HG03342 (cell line): ENCODE measurements at regions not wholly inside any gene's neighbourhood (a gene's known extent, or its start where the extent isn't known, plus 50 kb on each side); places are given as distances from the start of the nearest gene placed in this dataset.
A peak's percentile ranks its signal among the peaks of the same experiment; 100 is the strongest.

Source experiments
- ATAC-seq: cut with Tn5 transposase; IDR thresholded peaks from one replicate; pipeline ENCODE4 v1.9.1; 2021; ENCODE audit warnings: mild to moderate bottlenecking, moderate library complexity; ENCODE audit not compliant: unreplicated experiment

DNA sequence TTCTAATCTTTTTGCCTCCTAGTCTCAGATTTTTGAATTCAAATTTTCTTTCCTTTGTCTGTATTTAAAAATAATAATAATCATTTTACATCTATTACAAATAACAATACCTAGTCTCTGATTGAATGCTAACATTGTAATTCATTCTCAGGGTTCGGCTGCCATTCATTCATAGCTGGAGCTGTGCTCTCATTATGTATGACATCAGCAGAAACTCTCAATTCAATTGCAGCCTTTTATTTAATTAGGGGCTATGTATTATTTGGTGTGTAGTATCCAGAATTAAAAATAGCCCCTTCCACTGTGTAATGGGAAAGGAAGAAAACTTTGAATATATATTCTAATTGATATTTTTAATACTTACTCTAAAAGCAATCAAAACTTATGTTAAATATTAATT is 270.4 kb upstream of the MDFIC2 start:
- no peak for ATAC-seq

DNA sequence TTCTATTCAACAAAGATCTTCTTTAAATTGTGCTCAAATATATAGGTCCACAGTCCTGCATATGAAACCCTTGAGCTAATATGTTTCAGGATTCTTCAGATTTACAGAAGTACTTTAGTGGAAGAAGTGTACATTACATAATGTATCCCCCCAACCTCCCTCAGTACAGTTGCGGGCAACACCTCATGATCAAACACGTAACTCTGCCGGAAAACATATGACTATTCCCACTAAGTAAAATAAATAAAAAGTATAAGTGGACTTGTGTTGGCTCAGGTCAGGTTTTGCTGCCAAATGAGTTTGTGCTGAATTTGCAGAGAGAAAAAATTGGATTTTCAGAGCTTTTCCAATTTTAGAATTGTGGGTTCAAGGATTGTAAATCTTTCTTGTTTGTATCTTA is 267.6 kb upstream of the MDFIC2 start:
- ATAC-seq = no peak

DNA sequence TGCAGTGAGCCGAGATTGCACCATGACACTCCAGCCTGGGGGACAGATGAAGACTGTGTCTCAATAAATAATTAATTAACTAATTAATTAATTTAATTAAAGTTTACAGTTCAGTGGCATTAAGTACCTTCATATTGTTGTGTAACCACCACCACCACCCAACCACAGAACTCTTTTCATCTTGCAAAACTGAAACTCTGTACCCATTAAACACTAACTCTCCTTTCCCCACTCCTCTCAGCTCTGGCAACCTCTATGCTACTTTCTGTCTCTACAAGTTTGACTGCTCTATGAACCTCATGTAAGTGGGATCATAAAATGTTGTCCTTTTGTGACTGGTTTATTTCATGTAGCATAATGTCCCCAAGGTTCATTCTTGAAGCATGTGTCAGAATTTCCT is 259.3 kb upstream of the MDFIC2 start:
- ATAC-seq = no peak

DNA sequence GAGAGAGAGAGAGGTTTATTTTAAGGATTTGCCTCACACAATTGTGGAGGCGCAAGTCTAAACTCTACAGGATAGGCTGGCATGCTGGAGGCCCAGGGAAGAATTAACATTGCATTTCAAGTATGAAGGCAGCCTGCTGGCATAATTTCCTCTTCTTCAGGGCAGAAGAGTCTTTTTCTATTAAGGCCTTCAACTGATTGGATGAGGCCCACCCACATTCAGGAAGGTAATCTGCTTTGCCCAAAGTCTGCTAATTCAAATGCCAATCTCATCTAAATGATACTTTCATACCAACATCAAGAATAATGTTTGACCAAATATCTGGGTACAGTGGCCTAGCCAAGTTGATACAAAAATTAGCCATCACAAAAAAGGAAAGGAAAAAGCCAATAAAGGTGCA is 258.1 kb upstream of the MDFIC2 start:
- ATAC-seq = no peak

DNA sequence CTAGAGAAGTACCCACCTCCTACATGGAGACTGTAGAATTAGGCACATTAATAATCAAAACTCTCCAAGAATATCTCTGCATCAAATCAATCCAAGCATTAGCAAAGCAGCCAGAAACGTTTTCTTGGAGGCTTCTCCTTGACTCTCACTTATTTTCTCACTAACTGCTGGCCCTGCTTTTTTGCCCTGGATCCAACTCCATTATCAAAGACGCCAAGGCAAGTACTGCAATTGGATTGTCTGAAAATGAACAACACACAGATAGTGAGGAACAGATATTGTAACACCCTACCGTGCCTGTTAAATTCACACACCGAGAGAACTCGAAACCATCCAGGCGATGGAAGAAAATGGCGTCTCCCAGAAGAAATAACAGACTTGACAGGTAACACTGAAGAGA is 256.2 kb upstream of the MDFIC2 start:
- no peak for ATAC-seq

DNA sequence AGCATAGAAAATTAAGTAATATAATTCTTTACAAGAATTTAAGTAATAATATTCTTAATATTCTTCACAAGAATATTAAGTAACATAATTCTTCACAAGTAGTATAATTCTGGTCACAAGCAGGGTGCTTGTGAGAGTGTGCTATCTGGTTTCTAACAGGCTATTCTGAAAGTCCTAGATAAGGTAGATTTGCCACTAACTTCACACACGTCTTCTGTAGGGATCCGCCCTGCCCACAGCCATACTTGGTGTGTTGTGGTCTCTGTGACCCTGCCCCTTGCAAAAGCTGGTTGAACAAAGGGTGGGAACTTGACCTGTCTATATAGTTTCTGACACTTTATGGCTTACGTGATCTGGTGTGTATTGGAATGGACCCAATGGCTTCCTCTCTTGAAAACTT is 253.4 kb upstream of the MDFIC2 start:
- ATAC-seq = no peak

DNA sequence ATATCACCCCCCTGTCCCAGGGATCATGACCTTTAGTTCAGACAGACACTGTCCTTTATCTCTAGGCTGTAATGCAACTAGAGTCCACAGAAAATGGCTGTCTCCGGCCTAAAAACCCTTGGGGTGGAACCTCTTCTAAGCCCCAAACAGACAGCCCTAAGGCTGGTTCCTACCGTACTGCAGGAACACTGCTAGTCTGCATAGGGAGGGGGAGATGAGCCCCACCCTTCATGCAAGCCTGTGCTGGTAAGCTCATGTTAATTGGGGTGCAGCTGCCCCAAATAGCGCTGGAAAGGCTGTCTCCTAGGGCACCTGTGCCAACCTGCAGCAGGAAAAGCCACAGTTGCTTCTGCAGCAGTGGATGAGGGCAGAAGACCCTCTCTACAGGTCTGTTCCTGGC is 252.1 kb upstream of the MDFIC2 start:
- ATAC-seq = no peak

DNA sequence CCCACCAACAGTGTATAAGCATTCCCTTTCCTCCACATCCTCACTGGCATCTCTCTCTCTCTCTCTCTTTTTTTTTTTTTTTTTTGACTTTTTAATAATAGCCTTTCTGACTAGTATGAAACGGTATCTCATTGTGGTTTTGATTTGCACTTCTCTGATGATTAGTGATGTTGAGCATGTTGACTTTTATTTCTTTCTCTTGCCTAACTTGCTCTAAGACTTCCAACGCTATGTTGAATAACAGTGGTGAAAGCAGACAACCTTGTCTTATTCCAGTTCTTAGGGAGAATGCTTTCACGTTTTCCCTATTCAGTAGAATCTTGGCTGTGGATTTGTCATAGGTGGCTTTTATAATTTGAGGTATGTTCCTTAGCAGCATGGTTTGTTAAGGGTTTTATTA is 249.4 kb upstream of the MDFIC2 start:
- ATAC-seq = no peak

DNA sequence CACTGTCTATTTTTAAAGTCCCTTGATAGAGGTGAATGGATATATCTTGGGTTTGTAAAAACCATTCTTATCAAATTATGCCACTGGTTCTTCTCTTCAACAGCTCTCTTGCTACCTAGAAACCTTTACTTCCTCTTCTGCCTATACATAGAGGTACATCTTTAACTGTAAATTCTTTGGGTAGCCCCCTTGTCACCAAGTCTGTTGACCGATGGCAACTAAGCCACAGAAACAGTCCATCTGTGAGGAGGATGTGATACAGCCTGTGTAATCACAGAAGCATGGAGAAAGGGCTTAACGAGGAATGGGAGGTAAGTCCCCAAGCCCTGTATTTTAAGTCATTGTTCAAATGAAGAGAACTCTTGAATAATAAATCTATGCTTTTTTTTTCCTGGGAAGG is 246.5 kb upstream of the MDFIC2 start:
- ATAC-seq = no peak

DNA sequence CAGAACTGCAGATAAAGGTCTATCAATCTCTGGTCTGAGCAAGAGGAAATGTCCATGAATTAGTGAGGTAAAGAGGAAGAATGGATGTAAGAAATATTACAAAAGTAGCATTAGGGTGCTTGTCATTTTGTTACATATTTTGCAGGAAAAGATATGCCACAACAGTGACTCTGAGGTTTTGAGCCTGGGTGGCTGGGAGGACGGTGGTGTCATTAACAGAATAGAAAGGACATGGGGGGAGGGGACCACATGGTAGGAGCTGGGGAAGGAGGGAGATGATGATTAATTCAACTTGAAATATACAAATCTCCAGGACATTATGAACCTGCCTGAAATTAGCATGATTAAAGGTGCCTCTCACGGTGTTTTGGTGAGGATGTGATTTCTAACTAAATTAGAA is 245.5 kb upstream of the MDFIC2 start:
- ATAC-seq = no peak

DNA sequence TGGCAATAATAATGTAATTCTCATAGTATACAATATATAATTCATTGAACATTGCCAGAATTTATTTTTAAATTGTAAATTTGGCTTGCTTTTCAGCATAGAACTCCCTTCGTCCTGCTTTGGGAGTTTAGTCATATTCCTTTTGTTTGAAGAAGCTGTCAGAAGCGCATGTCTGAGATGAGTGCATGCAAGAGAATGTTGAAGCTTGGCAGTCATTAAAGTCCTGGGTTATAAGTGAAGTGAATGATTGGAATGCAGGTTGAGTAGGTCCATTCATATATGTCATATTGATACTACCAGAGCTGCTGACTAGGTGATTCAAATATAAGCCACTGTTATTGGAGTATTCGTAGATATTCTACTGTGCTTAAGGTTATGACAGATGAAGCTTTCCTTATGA is 243.6 kb upstream of the MDFIC2 start:
- no peak for ATAC-seq

DNA sequence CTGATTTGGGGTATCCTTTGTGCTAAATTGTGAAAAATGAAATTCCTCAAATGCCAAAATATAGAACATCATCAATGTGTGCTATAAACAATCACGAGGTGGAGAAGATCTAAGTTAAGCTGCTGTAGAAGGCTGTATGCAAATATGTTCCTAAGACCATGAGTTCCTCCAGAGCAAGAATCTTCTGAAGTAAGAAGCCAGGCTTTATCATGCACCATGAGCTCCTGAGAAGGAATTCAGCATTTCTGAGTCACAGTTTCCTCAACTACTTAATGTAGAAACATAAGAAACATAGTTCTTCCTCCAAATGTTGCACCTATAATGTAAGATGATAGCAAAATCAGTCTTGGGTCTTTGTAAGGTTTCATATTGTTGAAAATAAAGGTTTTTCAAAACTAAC is 241.7 kb upstream of the MDFIC2 start:
- ATAC-seq = no peak

DNA sequence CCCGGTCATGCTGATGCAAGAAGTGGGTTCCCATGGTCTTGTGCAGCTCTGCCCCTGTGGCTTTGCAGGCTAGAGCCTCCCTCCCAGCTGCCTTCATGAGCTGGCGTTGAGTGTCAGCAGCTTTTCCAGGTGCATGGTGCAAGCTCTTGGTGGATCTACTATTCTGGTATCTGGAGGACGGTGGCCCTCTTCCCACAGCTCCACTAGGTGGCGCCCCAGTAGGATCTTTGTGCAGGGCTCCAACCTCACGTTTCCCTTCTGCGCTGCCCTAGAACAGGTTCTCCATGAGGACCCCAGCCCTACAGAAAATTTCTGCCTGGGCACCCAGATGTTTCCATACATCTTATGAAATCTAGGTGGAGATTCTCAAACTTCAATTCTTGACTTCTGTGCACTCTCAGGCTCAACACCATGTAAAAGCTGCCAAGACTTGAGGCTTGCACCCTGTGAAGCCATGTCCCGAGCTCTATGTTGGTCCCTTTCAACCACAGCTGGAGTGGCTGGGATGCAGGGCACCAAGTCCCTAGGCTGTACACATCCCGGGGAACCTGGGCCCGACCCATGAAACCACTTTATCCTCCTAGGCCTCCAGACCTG is 238.4 kb upstream of the MDFIC2 start:
- peak; percentile 85 for ATAC-seq

DNA sequence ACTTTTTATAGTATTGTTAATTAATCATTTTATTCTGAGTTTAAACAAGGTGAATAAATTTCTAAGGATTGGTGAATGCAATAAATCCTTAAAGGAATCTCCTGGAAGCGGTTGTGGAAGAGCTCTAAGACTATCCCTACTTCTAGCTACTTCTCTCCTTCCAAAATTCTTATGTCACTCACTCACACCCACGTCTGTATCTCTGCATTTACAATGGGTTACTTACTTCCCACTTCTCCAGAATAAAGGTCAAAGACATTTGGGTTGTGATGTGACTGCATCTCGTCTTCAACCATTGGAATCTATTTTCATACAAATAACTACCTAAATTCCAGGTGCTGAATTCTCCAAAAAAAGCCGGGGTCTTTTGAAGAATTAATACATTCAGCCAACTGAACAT is 234.2 kb upstream of the MDFIC2 start:
- no peak for ATAC-seq

DNA sequence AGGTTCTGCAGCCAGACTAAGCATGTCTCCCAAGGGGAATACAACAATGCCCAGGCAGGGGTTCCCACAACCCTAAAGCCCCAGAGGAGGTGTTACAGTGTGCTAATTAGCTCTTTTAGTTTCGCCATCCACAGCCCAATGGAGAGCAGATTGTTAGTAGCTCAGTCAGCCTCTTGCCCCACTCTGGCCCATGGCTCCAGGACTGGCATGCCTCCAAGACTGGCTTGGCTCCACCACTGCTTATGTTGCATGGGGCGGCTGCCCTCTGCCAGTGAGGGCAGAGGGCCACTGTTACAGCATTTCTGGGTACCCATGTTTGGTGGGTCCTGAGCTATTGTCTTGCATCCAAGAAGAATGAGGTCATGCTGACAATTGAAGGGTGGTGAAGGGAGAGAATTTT is 231.1 kb upstream of the MDFIC2 start:
- no peak for ATAC-seq

DNA sequence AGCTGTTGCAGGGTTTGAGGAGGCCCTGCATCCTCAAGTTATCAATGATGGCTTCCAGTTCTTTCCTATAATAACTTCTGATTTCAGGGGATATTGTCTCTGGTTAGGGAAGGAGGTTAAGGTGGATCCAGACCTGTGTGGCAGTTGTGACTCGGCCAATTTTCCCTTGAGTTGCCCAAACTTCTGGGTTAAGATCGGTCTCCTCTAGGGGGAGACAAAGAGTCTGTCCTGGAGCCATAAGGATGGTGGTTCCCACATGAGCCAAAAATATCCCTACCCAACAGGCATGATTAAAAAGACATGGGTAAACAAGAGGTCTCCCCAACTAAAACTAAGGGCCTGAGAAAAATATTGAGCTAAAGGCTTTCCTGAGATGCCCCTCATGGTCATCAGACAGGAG is 227.5 kb upstream of the MDFIC2 start:
- no peak for ATAC-seq

DNA sequence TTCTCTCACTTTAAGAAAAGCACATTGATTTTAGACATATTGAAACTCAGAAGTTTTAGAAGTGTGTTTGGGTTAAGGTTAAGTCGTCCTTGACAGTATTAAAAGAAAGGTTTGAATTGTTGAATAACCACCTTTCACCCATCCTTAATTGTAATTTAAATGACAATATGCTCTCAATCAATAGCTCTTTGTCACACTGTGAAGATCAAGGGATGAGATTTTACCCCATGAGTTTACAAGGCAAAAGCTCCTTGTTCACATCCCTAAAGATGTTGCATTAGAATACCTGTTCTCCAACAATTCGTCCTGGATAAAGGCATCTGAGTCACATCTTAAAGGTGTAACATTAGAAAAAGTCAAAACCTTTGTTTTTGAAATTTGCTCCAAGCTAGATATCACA is 220.4 kb upstream of the MDFIC2 start:
- ATAC-seq = no peak

DNA sequence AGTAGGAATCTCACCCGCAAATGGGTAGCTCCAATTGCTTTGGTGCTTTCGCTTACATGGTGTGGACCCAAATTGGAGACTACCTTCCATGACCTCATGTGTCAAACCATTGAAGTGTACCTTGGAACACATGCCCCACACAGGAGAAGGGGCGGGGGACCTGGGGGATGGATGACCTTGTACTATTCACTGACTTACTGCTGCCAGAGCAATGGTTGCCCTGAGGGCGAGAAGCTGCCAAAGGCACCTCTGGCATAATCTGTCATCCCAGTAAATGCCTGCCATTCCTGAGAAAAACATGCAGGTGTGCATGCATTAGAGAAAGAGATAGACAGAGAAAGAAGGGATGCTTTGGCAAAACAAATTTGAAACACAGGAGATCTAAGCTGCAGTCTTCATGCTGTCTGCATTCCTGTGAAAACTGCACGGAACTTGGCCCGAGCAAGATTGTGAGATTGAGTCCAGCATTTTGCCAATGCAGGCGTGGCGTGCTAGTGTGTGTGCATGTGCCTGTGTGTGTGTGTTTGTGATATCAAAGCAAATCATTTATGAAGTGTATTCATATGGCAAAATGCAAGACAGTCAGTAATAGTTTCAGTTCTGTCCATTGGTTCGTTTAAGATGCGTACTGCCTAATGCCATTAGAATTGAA is 219.5 kb upstream of the MDFIC2 start:
- no peak for ATAC-seq

DNA sequence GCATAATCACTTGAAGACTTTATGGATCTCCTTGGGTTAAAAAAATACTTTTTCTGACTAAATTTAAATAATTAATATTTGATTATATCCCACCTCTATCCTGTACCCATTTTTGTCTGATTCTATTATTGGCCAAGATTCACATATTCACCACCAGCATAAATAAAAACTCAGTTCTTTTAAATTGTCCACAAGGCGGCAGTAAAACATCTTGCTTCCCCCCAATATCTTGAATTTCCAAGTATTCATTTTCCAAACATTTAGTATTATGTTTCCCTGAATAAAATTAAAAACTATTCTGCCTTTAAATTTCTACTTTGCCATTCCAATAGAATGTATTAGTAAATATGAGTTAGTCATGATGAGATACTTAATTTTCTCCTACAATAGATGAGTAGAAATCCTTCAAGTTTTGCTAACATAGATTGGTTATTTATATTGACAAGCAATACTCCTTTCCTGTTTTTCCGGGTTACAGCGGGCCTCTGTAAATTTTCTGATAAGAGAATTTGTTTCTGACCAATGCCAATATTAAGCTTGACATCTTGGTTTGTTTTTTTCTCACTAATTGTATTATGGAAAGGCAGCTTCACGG is 218.7 kb upstream of the MDFIC2 start:
- ATAC-seq = no peak

DNA sequence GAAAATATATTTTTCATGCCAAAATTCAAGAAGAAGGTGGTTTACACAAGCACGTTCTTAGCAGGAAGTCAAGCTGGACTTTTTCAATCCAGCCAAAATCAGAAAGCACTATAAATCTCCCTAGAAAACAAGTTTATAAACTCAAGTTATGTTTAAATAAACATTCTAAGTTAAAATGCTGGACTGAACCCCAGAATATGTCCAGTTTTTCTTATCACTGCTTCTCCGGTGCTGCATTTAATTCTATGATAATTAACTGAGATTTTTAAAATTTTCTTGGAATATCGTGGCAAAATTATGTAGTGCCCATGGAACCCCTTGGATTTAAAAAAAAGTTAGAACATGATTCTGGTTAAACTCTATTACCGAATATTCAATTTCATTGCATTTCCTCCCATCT is 218.2 kb upstream of the MDFIC2 start:
- ATAC-seq = no peak

DNA sequence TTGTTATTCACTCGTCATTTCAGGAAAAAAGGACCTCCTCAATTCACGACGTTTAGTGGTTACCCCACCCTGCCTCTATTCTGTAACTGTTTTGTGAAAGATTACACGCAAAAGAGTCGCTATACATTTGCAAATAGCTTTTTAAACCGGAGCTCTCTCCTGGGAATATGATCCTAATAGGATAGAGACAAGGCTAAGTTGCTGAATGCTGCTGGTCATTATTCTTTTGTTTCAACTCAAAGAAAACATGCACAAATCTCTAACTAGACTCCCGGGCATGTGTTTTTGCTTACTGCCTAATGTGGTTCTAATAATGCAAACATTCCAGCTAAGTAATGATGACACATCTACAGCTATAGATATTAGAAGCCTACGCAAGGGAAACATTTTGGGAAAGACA is 214.6 kb upstream of the MDFIC2 start:
- ATAC-seq = no peak

DNA sequence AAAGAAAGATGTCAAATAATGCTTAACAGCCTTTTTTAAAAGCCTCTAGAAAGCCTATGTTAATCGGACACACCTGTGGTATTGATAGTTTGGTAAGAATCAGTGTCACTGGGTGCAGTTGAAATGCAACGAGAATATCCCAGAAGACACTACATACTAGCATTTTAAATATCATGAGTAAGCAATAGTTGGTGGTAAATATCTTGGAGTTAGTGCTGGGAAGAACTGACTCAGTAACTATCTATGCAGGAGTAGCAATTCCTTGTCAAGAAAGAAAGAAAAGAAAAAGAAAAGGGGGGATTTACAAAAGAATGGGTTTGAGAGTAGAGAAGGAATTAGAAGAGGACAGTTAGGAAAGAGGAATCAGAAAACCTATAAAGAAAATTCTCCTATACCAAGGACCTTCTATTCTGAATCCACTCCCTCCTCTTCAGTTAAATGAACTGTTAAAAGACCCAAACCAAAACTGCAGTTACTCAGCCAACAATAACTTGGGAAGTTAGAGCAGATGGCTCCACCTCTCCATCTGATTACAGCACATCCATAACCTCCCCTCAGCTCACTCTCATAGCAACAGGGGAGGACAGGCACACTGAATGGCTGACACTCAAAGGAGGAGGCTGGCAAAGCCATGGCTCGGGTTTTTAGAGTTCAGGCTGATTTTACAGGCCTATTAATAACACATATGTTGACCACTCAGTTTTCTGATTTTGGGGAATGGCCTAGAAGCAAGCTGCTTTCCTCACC is 207.6 kb upstream of the MDFIC2 start:
- no peak for ATAC-seq
